ENCODE measurements at regions not wholly inside any gene's neighbourhood (a gene's known extent, or its start where the extent isn't known, plus 50 kb on each side); places are given as distances from the start of the nearest gene placed in this dataset.

GRCh38 chr4:132062611-132063239 lies 1086.4 kb upstream of the PCDH10 start:
- no peaks in the 10 kb centered on the region for H4K20me1 ChIP-seq (ENCODE audit: control insufficient read depth, extremely low read depth, insufficient read depth, low read length)
- no peaks in the 10 kb centered on the region for H3K27me3 ChIP-seq (ENCODE audit: control insufficient read depth, extremely low read depth, insufficient read depth, low read length)
- FAIRE-seq = no peak
- no peaks in the 10 kb centered on the region for H3K9me1 ChIP-seq (ENCODE audit: control insufficient read depth, extremely low read depth, insufficient read depth, low read length)
- dilution Hi-C loops (cut with MboI; ENCODE audit: extremely low pct_ligation_motif_present, low sequenced_read_pairs) = no loop called here
- no peak overlapping the region for H2AFZ ChIP-seq (ENCODE audit: control insufficient read depth, low read length)
- H3K9ac ChIP-seq (ENCODE audit: control insufficient read depth, extremely low read depth, insufficient read depth, low read length) = no peak overlapping the region
- DNase-seq (ENCODE audit: low read depth, low spot score) = no peak
- no peaks in the 10 kb centered on the region for H3K36me3 ChIP-seq (ENCODE audit: control insufficient read depth in 2 of 2, extremely low read depth in 1 of 2, insufficient read depth in 2 of 2, low read length in 2 of 2)
- no peak overlapping the region for H3K4me3 ChIP-seq (ENCODE audit: control insufficient read depth in 2 of 3, extremely low read depth in 1 of 3, insufficient read depth in 2 of 3, low read depth in 1 of 3, low read length in 3 of 3)
- H3K4me2 ChIP-seq (ENCODE audit: control insufficient read depth, extremely low read depth, insufficient read depth, low read depth, low read length) = no peak overlapping the region
- H3K27ac ChIP-seq (ENCODE audit: control insufficient read depth, insufficient read depth, low read length) = no peak overlapping the region
- no peaks in the 10 kb centered on the region for H3K79me2 ChIP-seq (ENCODE audit: control insufficient read depth, insufficient read depth, low read length)
- peaks cover 2% of the 10 kb centered on the region for H3K9me3 ChIP-seq (ENCODE audit: control insufficient read depth, low read depth, low read length)
- H3K4me1 ChIP-seq (ENCODE audit: control insufficient read depth, extremely low read depth, insufficient read depth, low read length) = peaks cover 3% of the 10 kb centered on the region
- no peak for TF ChIP-seq CTCF (optimal IDR thresholded peaks at IDR 0.05 in 1 of 3, IDR thresholded peaks at IDR 0.05 in 1 of 3, conservative IDR thresholded peaks at IDR 0.05 in 1 of 3; ENCODE audit: extremely low read depth in 1 of 3, insufficient read depth in 2 of 3, low read length in 3 of 3)
- TF ChIP-seq EZH2 (IDR thresholded peaks at IDR 0.05; ENCODE audit: low read length) = no peak

- Histone ChIP-seq H3K4me1 (ENCODE audit: control insufficient read depth, extremely low read depth, insufficient read depth, low read length) (peaks cover 3% of the 10 kb centered on the region), H3K9me1 (ENCODE audit: control insufficient read depth, extremely low read depth, insufficient read depth, low read length) (no peaks in the 10 kb centered on the region), H3K79me2 (ENCODE audit: control insufficient read depth, insufficient read depth, low read length) (no peaks in the 10 kb centered on the region), H2AFZ (ENCODE audit: control insufficient read depth, low read length) (no peak overlapping the region), H3K36me3 (ENCODE audit: control insufficient read depth in 2 of 2, extremely low read depth in 1 of 2, insufficient read depth in 2 of 2, low read length in 2 of 2) (no peaks in the 10 kb centered on the region), H3K27ac (ENCODE audit: control insufficient read depth, insufficient read depth, low read length) (no peak overlapping the region), H3K9ac (ENCODE audit: control insufficient read depth, extremely low read depth, insufficient read depth, low read length) (no peak overlapping the region), H4K20me1 (ENCODE audit: control insufficient read depth, extremely low read depth, insufficient read depth, low read length) (no peaks in the 10 kb centered on the region), H3K4me2 (ENCODE audit: control insufficient read depth, extremely low read depth, insufficient read depth, low read depth, low read length) (no peak overlapping the region), H3K4me3 (ENCODE audit: control insufficient read depth in 2 of 3, extremely low read depth in 1 of 3, insufficient read depth in 2 of 3, low read depth in 1 of 3, low read length in 3 of 3) (no peak overlapping the region), H3K9me3 (ENCODE audit: control insufficient read depth, low read depth, low read length) (no peaks in the 10 kb centered on the region), H3K27me3 (ENCODE audit: control insufficient read depth, extremely low read depth, insufficient read depth, low read length) (no peaks in the 10 kb centered on the region)
- DNase-seq (ENCODE audit: low read depth, low spot score) (no peak), FAIRE-seq (no peak)
- dilution Hi-C loops (cut with MboI; ENCODE audit: extremely low pct_ligation_motif_present, low sequenced_read_pairs) = no loop called here
- TF ChIP-seq CTCF (optimal IDR thresholded peaks at IDR 0.05 in 1 of 3, IDR thresholded peaks at IDR 0.05 in 1 of 3, conservative IDR thresholded peaks at IDR 0.05 in 1 of 3; ENCODE audit: extremely low read depth in 1 of 3, insufficient read depth in 2 of 3, low read length in 3 of 3) = no peak
- no peak for TF ChIP-seq EZH2 (IDR thresholded peaks at IDR 0.05; ENCODE audit: low read length)
Measured at GRCh38 chr4:132063829-132064228, 1085.3 kb upstream of the PCDH10 start.
